ENCODE measurements at regions not wholly inside any gene's neighbourhood (a gene's known extent, or its start where the extent isn't known, plus 50 kb on each side); places are given as distances from the start of the nearest gene placed in this dataset.

- no peak for TF ChIP-seq CTCF (IDR thresholded peaks at IDR 0.05; ENCODE audit: low read length)
- TF ChIP-seq EZH2 (optimal IDR thresholded peaks at IDR 0.05; ENCODE audit: low read depth, low read length) = peak; percentile 12
- TF ChIP-seq EZH2phosphoT487 (IDR thresholded peaks at IDR 0.05; ENCODE audit: low read length) = no peak
Observed at GRCh38 chr5:1659100-1659981, 135.6 kb upstream of the LPCAT1 start.
